IMR-90 (cell line): ENCODE measurements at regions not wholly inside any gene's neighbourhood (a gene's known extent, or its start where the extent isn't known, plus 50 kb on each side); places are given as distances from the start of the nearest gene placed in this dataset.

Source experiments
- ATAC-seq: fragments of 200-7000 bp; cut with Tn5 transposase; 2 replicates; pipeline ENCODE4 v1.9.1; 2020; ENCODE audit warnings: low read depth, mild to moderate bottlenecking, moderate library complexity
- BruUV-seq: library from RNA; stranded (reverse); fragments of 400-500 nt; replicated peaks from 2 replicates; lab custom pipeline; 2021; lab: Mats Ljungman, UMichigan
- CTCF ChIA-PET: fragments of 300-600 bp; formaldehyde crosslinking; extraction: SDS; loops from one replicate; lab custom pipeline; 2021; ENCODE audit warnings: antibody characterized with exemption; lab: Yijun Ruan, JAX
- POLR2A ChIA-PET: fragments of 300-600 bp; sonication (Branson Sonifier 250); formaldehyde crosslinking; loops from one replicate; lab custom pipeline; 2022; ENCODE audit warnings: antibody characterized with exemption; ENCODE audit not compliant: unreplicated experiment; lab: Charles Lee
- DNase-seq: peaks from one replicate; pipeline ENCODE4 v3.0.0; 2013
- H2AFZ ChIP-seq: replicated peaks from 2 replicates; pipeline ENCODE3; 2013; ENCODE audit warnings: low read length, mild to moderate bottlenecking; ENCODE audit not compliant: poor library complexity
- H2AK5ac ChIP-seq: 2 replicates; pipeline ENCODE4 v1.6.1; 2013; ENCODE audit warnings: low read depth, low read length, inconsistent platforms
- H2AK9ac ChIP-seq: replicated peaks from 2 replicates; pipeline ENCODE3; 2013; ENCODE audit warnings: mild to moderate bottlenecking, low read depth, low read length, moderate library complexity; ENCODE audit not compliant: poor library complexity
- H2BK120ac ChIP-seq: 2 replicates; pipeline ENCODE4 v1.6.1; 2013; ENCODE audit warnings: low read depth, low read length, inconsistent platforms
- H2BK15ac ChIP-seq: 3 replicates; pipeline ENCODE4 v1.6.1; 2013; ENCODE audit warnings: low read depth, low read length, inconsistent platforms
- H2BK20ac ChIP-seq: 2 replicates; pipeline ENCODE4 v1.6.1; 2013; ENCODE audit warnings: low read depth, mild to moderate bottlenecking, inconsistent platforms, low read length, moderate library complexity
- H2BK5ac ChIP-seq: 2 replicates; pipeline ENCODE4 v1.6.1; 2013; ENCODE audit warnings: mild to moderate bottlenecking, low read depth, low read length, inconsistent platforms; ENCODE audit not compliant: poor library complexity, severe bottlenecking
- H3K14ac ChIP-seq: replicated peaks from 2 replicates; pipeline ENCODE4 v1.6.1; 2013; ENCODE audit warnings: low read depth, low read length, inconsistent platforms
- H3K18ac ChIP-seq: 2 replicates; pipeline ENCODE4 v1.6.1; 2013; ENCODE audit warnings: low read depth, low read length, control low read depth
- H3K23ac ChIP-seq: 2 replicates; pipeline ENCODE4 v1.6.1; 2013; ENCODE audit warnings: low read depth, low read length, inconsistent platforms
- H3K27ac ChIP-seq: 2 replicates; pipeline ENCODE4 v1.5.1; 2013; ENCODE audit warnings: mild to moderate bottlenecking, control low read depth, low read length; ENCODE audit not compliant: insufficient read depth
- H3K27me3 ChIP-seq: 2 replicates; pipeline ENCODE4 v1.6.1; 2013; ENCODE audit warnings: low read length; ENCODE audit not compliant: control insufficient read depth, insufficient read depth
- H3K36me3 ChIP-seq: 2 replicates; pipeline ENCODE4 v1.6.1; 2013; ENCODE audit warnings: low read length, mixed read lengths; ENCODE audit not compliant: control insufficient read depth, insufficient read depth
- H3K4ac ChIP-seq: 2 replicates; pipeline ENCODE4 v1.6.1; 2013; ENCODE audit warnings: low read depth, low read length, inconsistent platforms
- H3K4me1 ChIP-seq: 2 replicates; pipeline ENCODE4 v1.6.1; 2013; ENCODE audit warnings: low read length, mixed read lengths; ENCODE audit not compliant: control insufficient read depth, insufficient read depth
- H3K4me2 ChIP-seq: 2 replicates; pipeline ENCODE4 v1.6.1; 2013; ENCODE audit warnings: low read depth, mild to moderate bottlenecking, control low read depth, low read length, moderate library complexity
- H3K4me3 ChIP-seq: 2 replicates; pipeline ENCODE4 v1.5.1; 2013; ENCODE audit warnings: low read depth, mild to moderate bottlenecking, control low read depth, low read length, moderate library complexity; ENCODE audit not compliant: insufficient read depth
- H3K56ac ChIP-seq: 2 replicates; pipeline ENCODE4 v1.6.1; 2013; ENCODE audit warnings: low read length, inconsistent platforms; ENCODE audit not compliant: insufficient read depth; ENCODE audit errors: extremely low read depth
- H3K79me1 ChIP-seq, 2 experiments: 2 replicates each; pipeline ENCODE4 v1.6.1; 2013; ENCODE audit warnings: low read length in 2 of 2, inconsistent platforms in 1 of 2, low read depth in 1 of 2
- H3K9ac ChIP-seq: 2 replicates; pipeline ENCODE4 v1.6.1; 2013; ENCODE audit warnings: low read depth, low read length, control low read depth
- H3K9me1 ChIP-seq: 2 replicates; pipeline ENCODE4 v1.6.1; 2013; ENCODE audit warnings: low read length, inconsistent platforms; ENCODE audit not compliant: insufficient read depth
- H3K9me3 ChIP-seq: 2 replicates; pipeline ENCODE4 v1.6.1; 2013; ENCODE audit warnings: low read length; ENCODE audit not compliant: control insufficient read depth, insufficient read depth
- H4K20me1 ChIP-seq: 2 replicates; pipeline ENCODE4 v1.6.1; 2013; ENCODE audit warnings: low read length, inconsistent platforms; ENCODE audit not compliant: insufficient read depth
- H4K5ac ChIP-seq: 2 replicates; pipeline ENCODE4 v1.6.1; 2013; ENCODE audit warnings: mild to moderate bottlenecking, low read depth, low read length, control low read depth
- H4K8ac ChIP-seq, 2 experiments: 2 replicates each; pipeline ENCODE4 v1.6.1; 2013; ENCODE audit warnings: low read depth in 2 of 2, low read length in 2 of 2, control low read depth in 1 of 2, inconsistent platforms in 1 of 2
- H4K91ac ChIP-seq: 2 replicates; pipeline ENCODE4 v1.6.1; 2013; ENCODE audit warnings: low read depth, low read length, inconsistent platforms; ENCODE audit not compliant: insufficient read depth
- BHLHE40 ChIP-seq: fragments of 150-350 bp; IDR thresholded peaks from 2 replicates; pipeline ENCODE4 v1.6.1; 2016; ENCODE audit warnings: mild to moderate bottlenecking, low read depth, low read length
- CEBPB ChIP-seq: IDR thresholded peaks from 2 replicates; pipeline ENCODE4 v1.6.1; 2012; ENCODE audit warnings: low read depth, low read length, improper control_type of control experiment
- CHD1 ChIP-seq: IDR thresholded peaks from 2 replicates; pipeline ENCODE4 v1.6.1; 2012; ENCODE audit warnings: low read depth, low read length, improper control_type of control experiment
- ELK1 ChIP-seq: fragments of 150-350 bp; IDR thresholded peaks from 2 replicates; pipeline ENCODE4 v1.6.1; 2016; ENCODE audit warnings: low read depth, mild to moderate bottlenecking, low read length, moderate library complexity, borderline replicate concordance
- MAFK ChIP-seq: IDR thresholded peaks from 2 replicates; pipeline ENCODE4 v1.6.1; 2012; ENCODE audit warnings: low read depth, low read length, improper control_type of control experiment
- MAZ ChIP-seq: IDR thresholded peaks from 2 replicates; pipeline ENCODE4 v1.6.1; 2012; ENCODE audit warnings: low read depth, mild to moderate bottlenecking, low read length, improper control_type of control experiment, moderate library complexity, borderline replicate concordance
- MXI1 ChIP-seq: IDR thresholded peaks from 2 replicates; pipeline ENCODE4 v1.6.1; 2012; ENCODE audit warnings: low read depth, mild to moderate bottlenecking, low read length, moderate library complexity, borderline replicate concordance
- NFE2L2 ChIP-seq: fragments of 150-350 bp; IDR thresholded peaks from 2 replicates; pipeline ENCODE4 v1.6.1; 2016; ENCODE audit warnings: low read depth, mild to moderate bottlenecking, low read length
- RAD21 ChIP-seq: IDR thresholded peaks from 2 replicates; pipeline ENCODE4 v1.6.1; 2012; ENCODE audit warnings: low read length, improper control_type of control experiment
- RCOR1 ChIP-seq: IDR thresholded peaks from 2 replicates; pipeline ENCODE4 v1.6.1; 2012; ENCODE audit warnings: mild to moderate bottlenecking, low read length, improper control_type of control experiment; ENCODE audit not compliant: insufficient replicate concordance
- RFX5 ChIP-seq: IDR thresholded peaks from 2 replicates; pipeline ENCODE4 v1.8.0; 2012; ENCODE audit warnings: low read depth, mild to moderate bottlenecking, low read length, moderate library complexity
- dilution Hi-C: fragments of 300-500 bp; cut with HindIII; formaldehyde crosslinking; loops from one replicate; pipeline ENCODE4 v1.14.3; 2018; ENCODE audit warnings: low sequenced_read_pairs; ENCODE audit not compliant: unreplicated experiment
- in situ Hi-C: fragments of 300-500 bp; cut with MboI; formaldehyde crosslinking; loops from 3 replicates; pipeline ENCODE4 v1.14.3; 2019; ENCODE audit warnings: low sequenced_read_pairs, inconsistent platforms, mixed read lengths
- intact Hi-C: fragments of 100-400 bp; cut with micrococcal nuclease; formaldehyde crosslinking; loops from 2 replicates; pipeline ENCODE4 v1.10.0; 2022

DNA sequence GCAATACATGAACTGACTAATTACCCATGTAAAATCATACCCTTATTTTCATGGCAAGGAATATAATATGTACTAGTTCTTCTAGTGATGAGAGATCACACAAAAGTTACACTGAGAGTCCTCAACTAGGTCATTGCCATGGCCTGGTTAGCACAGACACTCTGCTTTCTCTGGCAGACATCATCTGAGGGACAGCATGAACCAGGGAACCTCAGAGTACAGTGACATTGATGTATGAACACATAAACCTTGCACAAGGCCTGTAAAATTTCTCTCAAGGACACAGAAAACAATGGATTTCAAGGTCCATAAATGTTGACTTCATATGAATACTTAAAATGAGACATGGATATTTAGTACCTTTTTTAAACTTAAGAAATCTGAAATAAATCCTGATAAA is 108.8 kb upstream of the MAGI3 start:
- no peak overlapping the region for H3K56ac ChIP-seq
- H3K36me3 ChIP-seq: no peaks in the 10 kb centered on the region
- H3K27me3 ChIP-seq: peaks cover 1% of the 10 kb centered on the region; the same call in 1 of the 2 replicates
- no peak overlapping the region for H3K23ac ChIP-seq
- no peak overlapping the region for H2BK120ac ChIP-seq
- H4K20me1 ChIP-seq: no peaks in the 10 kb centered on the region
- H3K4me3 ChIP-seq: no peak overlapping the region
- H3K9me1 ChIP-seq: no peaks in the 10 kb centered on the region
- no peak for ATAC-seq
- BruUV-seq: no TSS peak
- H4K91ac ChIP-seq: no peak overlapping the region
- H3K4me2 ChIP-seq: no peak overlapping the region
- H2AFZ ChIP-seq: no peak overlapping the region
- no peak overlapping the region for H2AK5ac ChIP-seq
- no peak overlapping the region for H3K14ac ChIP-seq
- ChIA-PET CTCF (no interaction called here), POLR2A (no interaction called here)
- H2BK15ac ChIP-seq: no peak overlapping the region
- dilution Hi-C loops: no loop called here
- in situ Hi-C loops: no loop called here
- intact Hi-C loops: no loop called here
- H4K8ac ChIP-seq: no peak overlapping the region
- H3K9me3 ChIP-seq: no peaks in the 10 kb centered on the region
- no peak for TF ChIP-seq MAZ
- TF ChIP-seq CEBPB: no peak
- no peak for TF ChIP-seq NFE2L2
- no peak for TF ChIP-seq RCOR1
- TF ChIP-seq RFX5: no peak
- TF ChIP-seq ELK1: no peak
- no peak for TF ChIP-seq CHD1
- no peak for TF ChIP-seq BHLHE40
- no peak for TF ChIP-seq MXI1
- no peak for TF ChIP-seq MAFK
- TF ChIP-seq RAD21: no peak
- DNase-seq: no peak
- H3K79me1 ChIP-seq: no peaks in the 10 kb centered on the region
- no peak overlapping the region for H4K5ac ChIP-seq
- H2BK5ac ChIP-seq: no peak overlapping the region
- no peaks in the 10 kb centered on the region for H3K4me1 ChIP-seq
- no peak overlapping the region for H2AK9ac ChIP-seq
- no peak overlapping the region for H3K27ac ChIP-seq
- H2BK20ac ChIP-seq: no peak overlapping the region
- H3K9ac ChIP-seq: no peak overlapping the region
- no peak overlapping the region for H3K18ac ChIP-seq
- no peak overlapping the region for H3K4ac ChIP-seq
